ENCODE measurements at regions not wholly inside any gene's neighbourhood (a gene's known extent, or its start where the extent isn't known, plus 50 kb on each side); places are given as distances from the start of the nearest gene placed in this dataset.

- H3K36me3 Mint-ChIP-seq: no peaks in the 10 kb centered on the region
- ATAC-seq: no peak
- POLR2A ChIA-PET: no interaction called here
Observed at GRCh38 chr12:63069860-63070617, 81.0 kb downstream of the AVPR1A start.

More at GRCh38 chr12:63069860-63070617, 81.0 kb downstream of the AVPR1A start:
- Mint-ChIP-seq H3K27ac (no peak overlapping the region), H3K4me1 (peaks cover 14% of the 10 kb centered on the region), H3K9me3 (peaks cover 4% of the 10 kb centered on the region), H3K27me3 (ENCODE audit: low read depth) (no peaks in the 10 kb centered on the region; the same call in 1 of the 2 replicates), H3K4me3 (no peak overlapping the region)
- TF ChIP-seq GRHL2 (CRISPR knock-in tag; IDR thresholded peaks at IDR 0.05; ENCODE audit: insufficient replicate concordance, severe bottlenecking): no peak
- no peak for TF ChIP-seq TP53 (CRISPR knock-in tag; IDR thresholded peaks at IDR 0.05)
- no peak for TF ChIP-seq ELF4 (CRISPR knock-in tag; IDR thresholded peaks at IDR 0.05; ENCODE audit: low read depth)
- no peak for TF ChIP-seq TEAD4 (CRISPR knock-in tag; IDR thresholded peaks at IDR 0.05)
- TF ChIP-seq MAX (CRISPR knock-in tag; IDR thresholded peaks at IDR 0.05): no peak
- no peak for TF ChIP-seq FOXP4 (CRISPR knock-in tag; IDR thresholded peaks at IDR 0.05)
- TF ChIP-seq ATF3 (CRISPR knock-in tag; conservative IDR thresholded peaks at IDR 0.05): no peak
- TF ChIP-seq USF2 (CRISPR knock-in tag; IDR thresholded peaks at IDR 0.05): no peak
- TF ChIP-seq SMAD4 (CRISPR knock-in tag; IDR thresholded peaks at IDR 0.05): no peak
- no peak for TF ChIP-seq SMAD3 (CRISPR knock-in tag; IDR thresholded peaks at IDR 0.05; ENCODE audit: borderline replicate concordance)
- no peak for TF ChIP-seq ZNF121 (CRISPR knock-in tag; IDR thresholded peaks at IDR 0.05)
- TF ChIP-seq E2F4 (CRISPR knock-in tag; IDR thresholded peaks at IDR 0.05; ENCODE audit: borderline replicate concordance, low read depth): no peak
- no peak for TF ChIP-seq NFE2L1 (CRISPR knock-in tag; IDR thresholded peaks at IDR 0.05)
- TF ChIP-seq CTCF (IDR thresholded peaks at IDR 0.05): no peak
- CTCF ChIA-PET: interaction anchor here (1.6 to 3.2 kb wide), 9 partner anchors 24 to 632 kb away, joined by 4 to 27 read pairs (median 12); partner anchors contain the start of gene PPM1H
- no peak for DNase-seq (ENCODE audit: low spot score)
